GM19238 (cell line): ENCODE measurements at regions not wholly inside any gene's neighbourhood (a gene's known extent, or its start where the extent isn't known, plus 50 kb on each side); places are given as distances from the start of the nearest gene placed in this dataset.

Experiments
- DNase-seq: peaks from one replicate; pipeline ENCODE4 v3.0.0; 2011; ENCODE audit warnings: low spot score; ENCODE audit not compliant: insufficient read length

DNA sequence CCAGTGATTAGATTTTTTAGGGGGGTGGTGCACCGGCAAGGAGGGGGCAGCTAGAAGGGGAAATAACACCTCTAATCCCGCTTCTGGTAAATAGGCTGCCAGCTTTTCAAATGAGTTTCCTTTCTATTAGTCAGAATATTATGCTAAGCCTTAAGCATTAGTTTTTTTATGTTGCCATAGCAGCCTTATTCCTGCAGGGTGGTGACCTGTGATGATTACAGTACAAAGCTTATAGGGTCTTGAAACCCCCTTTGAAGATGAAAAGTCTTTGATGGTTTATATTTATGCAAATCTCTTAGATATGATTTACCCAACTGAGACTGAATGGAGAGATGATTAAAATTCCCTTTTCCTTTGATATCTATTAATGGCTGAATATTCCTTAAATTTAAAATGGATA lies 109.8 kb downstream of the ZIC5 start:
- no peak for DNase-seq

DNA sequence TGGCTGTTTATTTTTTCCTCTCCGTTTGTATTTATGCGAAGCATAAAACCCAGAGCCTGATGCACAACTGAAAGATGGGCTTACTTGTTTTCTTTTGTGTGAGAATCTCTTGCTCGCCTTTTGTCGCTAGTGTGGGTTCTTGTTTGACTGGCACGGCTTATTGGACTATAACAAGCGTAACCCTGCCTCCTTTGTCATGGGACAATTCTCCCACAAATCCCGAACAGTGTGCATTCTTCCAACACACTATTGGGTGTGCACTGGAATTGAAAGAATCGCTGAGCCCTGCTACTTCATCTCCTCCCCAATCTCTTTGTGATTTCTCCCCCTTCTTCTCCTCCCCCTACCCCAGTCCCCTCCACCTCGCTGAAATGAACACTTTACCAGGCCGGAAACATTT lies 110.8 kb downstream of the ZIC5 start:
- no peak for DNase-seq

DNA sequence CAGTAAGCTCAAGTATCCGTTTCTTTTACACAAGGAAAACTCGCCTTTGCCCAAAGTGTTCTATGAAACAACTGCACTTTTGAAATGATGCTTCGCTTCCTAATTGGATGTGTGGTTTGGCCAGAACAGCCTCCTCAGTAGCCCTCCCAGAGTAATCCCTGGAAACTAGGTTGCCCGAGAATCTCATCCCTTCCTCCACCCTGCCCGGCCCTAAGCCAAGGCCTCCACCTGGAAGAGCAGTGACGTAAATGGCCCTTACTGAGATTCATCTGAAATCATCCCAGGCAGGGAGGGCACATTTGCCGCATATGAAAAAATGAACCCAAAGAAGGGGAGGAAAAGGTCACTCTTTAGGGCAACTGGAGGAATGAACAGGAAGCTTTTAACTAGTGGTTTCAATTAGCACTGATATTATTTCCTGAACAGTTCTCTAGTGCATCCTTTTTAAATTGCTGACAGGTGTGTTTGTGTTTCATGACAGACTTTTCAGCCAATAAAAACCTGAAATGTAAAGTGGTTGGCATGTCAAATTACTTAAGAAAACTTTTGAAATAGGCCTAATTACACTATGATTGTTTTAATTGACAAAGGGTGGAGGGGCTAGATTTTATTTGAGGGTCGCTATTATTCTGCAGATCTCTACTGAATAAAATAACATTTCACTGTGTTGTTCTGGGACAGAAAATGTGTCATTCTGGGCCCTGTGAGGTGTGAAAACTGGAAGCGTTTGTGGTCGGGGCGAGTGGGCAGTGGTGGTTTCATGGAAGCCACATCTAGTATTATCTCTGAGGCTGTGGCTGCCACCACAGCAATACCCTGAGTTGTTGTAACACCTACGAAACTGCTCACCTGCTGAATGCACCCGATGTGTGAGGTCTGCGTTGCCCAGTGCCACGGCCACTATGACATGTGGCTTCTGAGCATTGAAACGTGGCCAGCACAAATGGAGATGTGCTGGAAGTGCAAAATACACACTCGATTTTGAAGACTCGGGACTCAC lies 112.1 kb downstream of the ZIC5 start:
- DNase-seq, result no peak

DNA sequence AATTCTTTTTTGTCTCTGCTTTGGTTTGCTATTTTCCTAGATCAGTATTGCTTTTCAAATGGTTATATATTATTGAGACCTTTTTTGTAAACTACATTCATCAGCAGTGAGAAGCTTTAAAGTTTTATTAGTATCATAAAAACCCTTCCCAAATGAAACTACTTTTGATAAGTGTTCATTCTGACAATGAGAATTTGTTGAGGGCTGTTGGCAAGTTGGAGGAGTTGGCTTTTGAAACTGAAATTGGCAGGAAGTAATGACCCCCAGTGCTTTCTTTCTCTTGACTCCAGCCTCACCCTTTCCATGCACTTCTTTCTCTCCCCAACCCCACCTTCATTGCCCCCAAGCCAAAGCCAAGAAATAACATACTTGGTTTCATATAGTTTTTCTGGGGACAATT lies 113.8 kb downstream of the ZIC5 start:
- DNase-seq, result no peak

DNA sequence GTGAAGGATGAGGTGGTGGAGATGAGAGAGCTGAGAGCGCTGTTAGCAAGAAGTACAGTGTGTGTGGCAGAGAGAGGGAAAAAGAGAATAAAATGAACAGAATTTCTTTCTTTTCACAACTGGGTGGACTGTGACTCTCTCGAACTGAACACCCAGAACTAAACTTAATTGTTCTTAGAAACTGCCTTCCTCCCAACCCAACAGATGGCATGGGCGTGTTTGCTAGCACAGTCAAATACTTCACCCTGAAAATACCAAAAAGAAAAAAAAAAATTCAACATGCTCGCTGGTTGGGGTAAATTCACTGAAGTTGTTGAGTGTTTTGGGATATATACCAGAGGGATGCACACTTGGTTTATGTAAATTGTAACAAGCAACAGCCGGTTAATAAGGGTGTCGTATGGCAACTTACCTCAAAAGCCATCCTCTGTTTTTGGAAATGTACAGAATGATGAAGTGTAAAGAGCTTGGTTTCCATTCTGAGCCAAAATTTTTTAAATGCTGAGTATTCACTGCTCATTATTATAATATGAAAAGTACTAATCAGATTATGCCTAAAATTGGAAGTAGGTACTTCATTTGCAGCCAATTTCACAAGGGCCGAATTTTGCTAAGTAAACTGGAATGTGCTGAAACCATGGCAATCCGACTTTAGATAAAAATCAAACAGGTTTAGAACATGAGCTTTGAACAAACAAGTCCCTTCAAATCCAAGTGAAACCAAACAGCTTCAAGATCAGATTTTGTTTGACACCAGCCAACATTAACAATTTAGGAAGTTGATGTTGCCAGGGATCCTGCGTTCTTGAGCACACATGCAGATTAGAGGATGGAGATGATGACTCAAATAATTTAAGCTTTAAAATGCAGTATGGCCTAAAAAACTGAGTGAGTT lies 115.8 kb downstream of the ZIC5 start:
- DNase-seq, result no peak

DNA sequence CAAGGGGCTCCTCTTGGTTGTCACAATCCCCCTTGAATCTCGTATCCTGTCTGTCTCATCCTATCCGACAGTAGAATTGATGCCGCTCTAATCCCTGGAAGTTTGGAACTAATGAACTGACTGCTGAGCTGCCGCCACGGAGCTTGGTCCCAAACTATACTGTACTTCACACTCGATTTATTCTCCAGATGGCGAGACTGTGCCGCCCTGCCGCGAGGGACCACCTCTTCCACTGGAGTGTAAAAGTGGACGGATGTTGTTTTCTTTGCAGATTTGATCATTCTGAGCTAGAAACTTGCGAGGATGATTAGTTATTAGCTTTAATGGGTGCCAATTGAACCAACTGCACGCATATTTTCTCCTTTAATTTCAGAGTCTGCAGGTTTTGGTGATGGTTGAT lies 117.2 kb downstream of the ZIC5 start:
- DNase-seq, result no peak

DNA sequence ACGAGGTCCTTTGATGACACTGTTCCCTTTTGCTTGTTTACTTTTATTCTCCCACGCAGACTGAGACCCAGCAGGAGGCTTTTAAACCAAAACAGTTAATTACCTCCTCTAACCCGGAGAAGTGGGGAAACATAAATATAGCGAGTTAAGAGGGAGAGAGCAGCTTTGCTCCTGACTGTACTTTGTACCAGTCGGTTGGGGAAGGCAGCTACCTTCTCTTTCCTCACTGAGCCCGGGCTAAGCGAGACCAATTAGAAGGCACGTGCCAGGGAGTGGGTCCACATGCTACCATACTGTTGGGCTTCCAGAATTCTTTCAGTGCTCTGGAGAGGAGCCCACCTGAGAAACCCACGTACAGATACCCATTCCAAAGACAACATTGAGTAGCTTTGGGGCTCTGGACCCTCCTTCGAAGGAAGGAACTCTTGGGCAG lies 124.2 kb downstream of the ZIC5 start:
- no peak for DNase-seq

DNA sequence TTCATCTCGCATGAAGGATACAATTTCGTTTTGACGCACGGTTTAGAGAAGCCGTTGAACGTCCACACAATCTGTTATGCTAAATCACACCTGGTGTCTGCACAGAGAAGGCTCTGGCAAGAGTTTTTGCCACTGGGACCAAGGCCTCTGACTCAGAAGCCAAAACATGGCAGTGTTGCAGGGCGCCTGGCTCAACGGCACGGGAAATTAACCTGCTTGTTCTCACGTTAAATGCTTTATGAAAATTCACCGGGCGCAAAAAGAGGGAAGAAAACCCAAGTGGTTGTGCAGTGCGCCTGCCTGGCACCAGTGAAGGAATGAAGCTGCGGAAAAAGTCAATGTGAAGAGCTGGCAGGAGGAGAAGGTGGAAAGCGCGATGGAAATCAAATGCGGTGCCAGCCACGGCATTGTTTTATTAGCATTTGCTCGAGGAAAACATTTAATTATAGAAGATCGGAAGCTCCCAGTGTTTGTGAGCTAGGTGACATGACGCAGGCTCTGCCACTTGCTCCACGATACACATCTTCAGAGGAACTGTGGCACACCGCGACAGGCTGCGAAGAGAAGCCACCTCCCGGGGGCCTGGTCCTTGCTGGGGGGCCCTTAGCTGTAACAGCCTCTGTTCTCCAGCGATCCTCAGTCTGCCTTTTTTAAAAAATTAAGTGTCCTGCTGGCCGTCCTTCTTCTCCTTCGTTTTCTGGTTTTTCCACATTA lies 126.2 kb downstream of the ZIC5 start:
- DNase-seq, result no peak

DNA sequence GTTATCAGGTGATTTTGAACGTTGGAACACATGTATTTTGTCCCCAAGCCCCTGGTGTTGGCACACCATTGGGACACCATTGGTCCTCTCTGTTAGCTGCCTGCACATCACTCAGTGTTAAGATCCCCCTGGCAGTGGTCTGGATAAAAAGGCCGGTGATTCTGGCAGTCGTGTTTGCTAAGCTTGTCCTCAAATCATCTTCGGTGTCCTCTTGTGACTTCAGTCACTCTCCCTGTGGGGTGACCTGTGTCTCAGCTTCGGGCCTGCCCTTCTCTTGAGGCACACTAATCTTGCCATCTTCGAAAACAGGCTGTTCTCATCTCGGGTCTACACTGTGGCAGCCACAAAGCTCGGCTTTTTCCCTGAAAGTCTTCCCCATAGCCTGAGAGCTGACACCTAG lies 127.1 kb downstream of the ZIC5 start:
- DNase-seq, result no peak

DNA sequence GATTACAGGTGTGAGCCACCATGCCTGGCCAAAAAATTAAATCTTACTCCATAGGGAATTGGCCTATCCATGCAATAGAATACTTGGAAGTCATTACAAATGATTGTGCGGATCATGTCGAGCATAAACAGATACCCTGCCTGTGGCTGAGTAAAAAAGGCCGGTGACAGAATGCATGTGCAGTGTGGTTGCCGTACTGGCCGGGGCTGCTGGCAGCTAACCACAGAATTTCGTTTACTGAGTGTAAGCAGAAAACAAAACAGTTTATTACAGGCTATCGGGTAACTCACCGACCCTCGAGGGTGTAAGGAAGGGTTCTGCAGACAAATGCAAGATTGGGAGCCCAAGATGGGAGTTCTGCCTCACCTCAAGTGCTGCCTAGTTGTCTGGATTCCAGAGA lies 127.7 kb downstream of the ZIC5 start:
- DNase-seq, result no peak

DNA sequence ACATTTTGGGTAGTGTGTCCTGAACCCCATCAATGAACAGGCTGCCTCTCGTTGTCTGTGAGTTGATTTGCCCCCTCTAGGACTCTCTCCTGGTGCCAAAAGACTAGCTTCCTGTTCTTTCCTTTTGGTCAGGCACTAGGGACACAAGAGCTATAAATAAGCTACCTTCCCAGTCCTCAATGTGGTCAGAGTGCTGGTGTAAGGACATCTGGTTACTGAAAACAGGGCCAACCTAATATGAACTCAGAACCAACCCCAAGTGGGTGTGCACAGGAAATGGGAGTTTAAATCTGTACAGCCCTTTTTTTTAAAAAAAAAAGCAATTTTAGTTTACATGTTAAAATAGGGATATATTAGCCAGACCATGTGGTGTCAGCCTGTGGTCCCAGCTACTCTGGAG lies 129.2 kb downstream of the ZIC5 start:
- no peak for DNase-seq

DNA sequence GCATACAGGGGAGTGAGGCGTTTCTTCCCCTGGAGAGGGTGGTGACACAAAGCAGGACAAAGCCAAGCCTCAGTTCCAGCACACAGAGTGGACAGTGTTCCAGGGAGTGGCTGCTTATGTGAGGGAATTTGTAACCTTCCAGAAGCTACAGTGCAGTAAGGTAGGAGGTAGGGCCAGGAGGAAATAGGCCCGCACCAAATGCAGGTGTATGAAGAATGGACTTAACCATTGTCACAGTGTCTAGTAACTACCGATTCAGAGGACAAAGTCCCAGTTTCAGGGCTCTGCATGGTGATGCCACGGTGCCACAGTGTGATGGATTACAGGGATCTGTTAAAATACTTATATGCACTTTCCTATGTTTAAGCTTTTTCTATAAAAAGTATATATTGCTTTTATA lies 135.3 kb downstream of the ZIC5 start:
- no peak for DNase-seq

DNA sequence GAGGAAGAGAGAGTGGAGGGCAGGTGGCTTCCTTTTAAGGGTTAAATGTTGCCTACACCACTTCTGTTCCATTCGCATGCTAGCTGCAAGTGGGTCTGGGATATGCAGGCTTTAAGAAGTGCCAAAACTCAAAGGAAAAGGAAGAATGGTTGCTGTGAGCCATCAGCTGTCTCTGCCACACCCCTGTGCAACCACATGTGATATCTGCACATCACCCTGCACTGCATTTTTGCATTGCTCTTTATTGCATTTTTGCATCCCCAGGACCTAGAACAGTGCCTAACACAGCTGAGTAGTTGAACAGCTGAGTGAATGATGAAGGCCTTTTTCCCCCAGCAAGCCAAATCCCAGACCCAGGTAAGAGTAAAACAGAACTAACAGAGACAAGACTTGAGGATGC lies 136.1 kb downstream of the ZIC5 start:
- no peak for DNase-seq

DNA sequence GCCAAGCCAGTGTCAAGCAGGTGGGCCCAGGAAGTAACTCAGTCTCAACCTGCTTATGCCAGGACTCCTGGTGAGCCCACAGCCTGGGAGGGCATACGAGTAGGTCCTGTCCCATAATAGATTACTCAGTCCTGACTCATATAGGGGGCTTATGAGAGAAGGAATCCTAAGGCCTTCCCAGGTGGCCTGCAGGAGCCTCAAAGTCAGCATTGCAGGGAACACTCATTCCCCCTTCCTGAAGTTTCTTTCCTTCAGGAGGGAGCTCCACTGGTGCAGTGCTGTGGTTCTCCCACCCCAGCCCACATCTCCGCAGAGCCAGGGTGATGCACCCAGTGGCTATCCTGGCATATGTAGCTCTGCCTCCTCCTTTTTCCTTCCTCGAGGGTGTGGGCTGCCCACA lies 137.3 kb downstream of the ZIC5 start:
- no peak for DNase-seq

DNA sequence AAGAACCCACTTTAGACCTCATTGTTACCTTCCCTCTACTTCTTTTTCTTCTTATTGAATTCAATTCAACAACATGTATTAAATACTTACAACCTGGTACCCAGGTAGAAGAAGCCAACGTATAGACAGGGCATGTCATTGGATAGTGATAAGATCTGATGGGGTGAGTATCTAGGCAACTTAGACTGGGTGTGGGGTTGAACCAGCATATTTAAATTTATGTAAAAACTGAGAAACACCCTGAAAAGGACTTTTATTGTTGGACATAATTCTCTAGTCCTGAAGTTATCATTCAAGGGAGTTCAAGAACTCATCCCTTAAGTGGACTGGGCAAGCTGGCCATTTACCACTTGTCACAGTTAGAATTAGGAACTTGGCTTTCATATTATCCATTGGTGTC lies 139.2 kb downstream of the ZIC5 start:
- DNase-seq, result no peak

DNA sequence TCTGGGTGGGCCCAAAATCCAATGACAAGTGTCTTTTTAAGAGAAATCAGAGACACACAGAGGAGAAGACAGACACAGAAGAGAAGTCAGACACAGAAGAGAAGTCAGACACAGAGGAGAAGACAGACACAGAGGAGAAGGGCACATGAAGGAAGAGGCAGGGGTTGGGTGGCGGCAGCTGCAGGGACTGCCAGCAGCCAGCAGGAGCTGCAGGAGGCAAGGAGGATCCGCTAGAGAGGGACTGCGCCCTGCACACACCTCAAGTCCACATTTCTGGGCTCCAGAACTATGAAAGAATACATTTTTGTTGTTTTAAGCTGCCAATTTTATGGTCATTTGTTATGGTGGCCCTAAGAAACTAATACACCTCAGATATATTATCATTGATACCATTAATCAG lies 140.6 kb downstream of the ZIC5 start:
- no peak for DNase-seq

DNA sequence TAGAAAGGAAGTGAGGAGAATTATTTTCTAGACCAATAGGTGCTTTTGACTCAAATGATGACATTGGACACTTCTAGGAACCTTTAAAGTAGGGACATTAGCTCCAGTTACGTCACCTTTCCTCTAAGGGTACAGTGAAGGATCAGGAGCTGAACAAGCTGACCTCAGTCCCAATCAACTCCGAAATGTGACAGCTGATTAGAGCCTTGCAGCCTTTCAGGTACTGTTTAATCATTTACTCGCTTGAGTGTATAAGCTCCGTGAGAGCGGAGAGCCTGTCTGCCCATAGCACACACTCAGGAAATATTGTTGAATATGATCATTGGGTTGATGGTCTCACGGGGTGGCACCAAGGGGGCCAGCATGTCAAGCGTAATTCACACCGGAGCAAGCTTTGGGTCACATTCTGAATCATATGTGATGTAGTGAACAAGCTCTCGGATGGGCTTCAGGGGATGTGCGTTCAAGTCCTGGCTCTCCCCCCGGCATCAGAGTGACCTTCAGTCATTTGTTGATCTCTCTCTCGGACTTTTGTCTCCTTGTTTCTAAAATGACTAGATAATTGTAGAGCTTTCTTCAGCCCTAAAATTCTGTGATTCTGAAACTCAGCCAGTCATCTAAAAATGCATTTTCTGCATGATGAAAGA lies 141.9 kb downstream of the ZIC5 start:
- DNase-seq, result no peak

DNA sequence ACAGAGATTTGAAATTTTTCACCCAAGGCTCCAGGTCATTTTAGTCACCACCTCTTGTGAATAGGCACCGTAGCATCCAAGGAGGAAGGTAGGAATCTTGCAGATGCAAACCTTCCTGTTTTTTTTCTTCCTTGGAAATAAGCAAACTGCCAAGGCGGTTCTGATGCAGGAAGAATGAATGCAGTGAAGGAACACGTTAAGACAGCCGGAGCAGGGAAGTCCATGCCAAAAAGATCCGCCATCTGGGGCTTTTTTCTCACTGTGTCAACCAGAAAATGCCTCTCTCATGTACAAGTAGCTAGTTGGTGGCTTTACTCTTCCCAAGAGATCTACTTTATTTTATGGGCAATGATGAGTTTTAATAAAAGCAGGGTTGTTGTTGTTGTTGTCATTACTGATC lies 142.4 kb downstream of the ZIC5 start:
- no peak for DNase-seq

DNA sequence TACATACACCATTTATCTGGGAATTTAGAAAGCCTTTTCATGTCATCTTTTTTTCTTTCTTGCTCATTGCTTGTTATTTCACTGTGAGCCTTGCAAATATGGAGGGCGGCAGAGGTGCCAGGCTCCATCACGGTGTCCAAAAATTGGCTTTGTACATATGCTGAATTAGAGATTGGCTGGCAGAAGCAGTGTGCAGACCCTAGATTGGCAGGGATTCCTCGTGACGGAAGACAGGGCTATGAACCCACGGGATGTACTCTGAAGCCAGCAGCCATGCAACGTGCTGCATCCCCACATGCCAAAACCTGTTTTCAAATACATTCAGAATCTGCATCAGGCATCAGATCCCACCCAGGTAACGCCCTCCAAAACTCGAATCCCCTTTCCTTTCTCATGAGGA lies 142.8 kb downstream of the ZIC5 start:
- DNase-seq, result no peak

DNA sequence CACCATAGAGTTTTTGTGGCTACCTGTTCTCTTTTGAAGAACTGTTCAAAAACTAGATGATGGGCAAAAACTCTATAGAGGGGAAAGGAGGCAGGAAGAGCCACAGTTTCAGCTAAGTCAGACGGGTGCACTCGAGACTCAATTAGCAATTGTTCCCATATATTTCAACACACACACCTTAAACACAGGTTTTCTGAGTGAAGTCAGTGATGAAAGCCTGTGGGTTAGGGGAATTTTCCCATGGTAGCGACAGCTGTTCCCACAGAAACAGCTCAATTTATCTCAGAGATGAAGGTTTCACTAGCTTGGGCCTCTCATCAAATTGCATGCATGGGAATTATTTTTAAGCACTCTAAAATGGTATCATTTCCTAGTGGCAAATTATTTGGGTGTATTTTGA lies 143.4 kb downstream of the ZIC5 start:
- DNase-seq, result no peak
